GM12865 (cell line): ENCODE measurements at regions not wholly inside any gene's neighbourhood (a gene's known extent, or its start where the extent isn't known, plus 50 kb on each side); places are given as distances from the start of the nearest gene placed in this dataset.

Experiments
- DNase-seq: peaks from one replicate; pipeline ENCODE4 v3.0.0; 2010; ENCODE audit warnings: low read depth
- H3K4me3 ChIP-seq: 2 replicates; pipeline ENCODE4 v1.5.1; 2011; ENCODE audit warnings: mild to moderate bottlenecking, low read depth, low read length, control low read depth
- TF ChIP-seq, protein P1 (sequence below): IDR thresholded peaks from 2 replicates; pipeline ENCODE4 v1.5.1; 2011; ENCODE audit warnings: low read length, control low read depth, low read depth, inconsistent platforms; ENCODE audit not compliant: insufficient read depth; ENCODE audit errors: missing control alignments

DNA sequence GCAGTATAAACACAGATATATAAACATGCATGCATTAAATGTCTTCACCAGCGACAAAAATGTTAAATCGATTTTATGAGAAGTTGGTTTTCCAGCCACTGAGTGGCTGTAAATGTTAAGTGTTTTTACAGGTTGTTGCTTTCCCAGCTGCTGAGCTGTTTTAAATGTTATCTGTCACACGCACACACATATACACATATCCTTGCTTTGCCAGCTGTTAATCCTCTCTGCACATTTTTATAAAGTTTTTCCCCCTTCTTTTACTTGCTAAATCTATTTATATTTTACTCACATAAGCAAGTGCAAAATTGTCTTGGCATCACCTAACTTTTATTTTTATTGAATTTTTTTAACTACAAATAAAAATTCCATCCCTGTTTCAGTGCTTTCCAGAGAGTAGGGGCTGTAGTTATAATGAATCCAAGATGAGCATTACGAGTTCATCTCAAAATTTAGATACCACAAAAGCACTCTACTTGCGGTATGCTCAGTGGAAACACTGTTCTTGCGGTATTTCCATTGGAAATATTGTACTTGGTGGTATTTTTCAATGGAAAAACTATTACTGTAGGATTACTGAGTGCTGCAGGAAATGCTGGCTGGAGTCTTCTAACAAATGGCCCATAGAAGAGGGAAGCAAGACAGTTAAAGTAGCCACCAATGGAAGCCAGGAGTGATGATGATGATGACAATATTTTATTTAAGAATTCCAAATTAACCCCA lies 124.9 kb upstream of the KCNJ16 start:
- DNase-seq: no peak
- TF ChIP-seq, protein P1, sequence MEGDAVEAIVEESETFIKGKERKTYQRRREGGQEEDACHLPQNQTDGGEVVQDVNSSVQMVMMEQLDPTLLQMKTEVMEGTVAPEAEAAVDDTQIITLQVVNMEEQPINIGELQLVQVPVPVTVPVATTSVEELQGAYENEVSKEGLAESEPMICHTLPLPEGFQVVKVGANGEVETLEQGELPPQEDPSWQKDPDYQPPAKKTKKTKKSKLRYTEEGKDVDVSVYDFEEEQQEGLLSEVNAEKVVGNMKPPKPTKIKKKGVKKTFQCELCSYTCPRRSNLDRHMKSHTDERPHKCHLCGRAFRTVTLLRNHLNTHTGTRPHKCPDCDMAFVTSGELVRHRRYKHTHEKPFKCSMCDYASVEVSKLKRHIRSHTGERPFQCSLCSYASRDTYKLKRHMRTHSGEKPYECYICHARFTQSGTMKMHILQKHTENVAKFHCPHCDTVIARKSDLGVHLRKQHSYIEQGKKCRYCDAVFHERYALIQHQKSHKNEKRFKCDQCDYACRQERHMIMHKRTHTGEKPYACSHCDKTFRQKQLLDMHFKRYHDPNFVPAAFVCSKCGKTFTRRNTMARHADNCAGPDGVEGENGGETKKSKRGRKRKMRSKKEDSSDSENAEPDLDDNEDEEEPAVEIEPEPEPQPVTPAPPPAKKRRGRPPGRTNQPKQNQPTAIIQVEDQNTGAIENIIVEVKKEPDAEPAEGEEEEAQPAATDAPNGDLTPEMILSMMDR: no peak
- no peak overlapping the region for H3K4me3 ChIP-seq

DNA sequence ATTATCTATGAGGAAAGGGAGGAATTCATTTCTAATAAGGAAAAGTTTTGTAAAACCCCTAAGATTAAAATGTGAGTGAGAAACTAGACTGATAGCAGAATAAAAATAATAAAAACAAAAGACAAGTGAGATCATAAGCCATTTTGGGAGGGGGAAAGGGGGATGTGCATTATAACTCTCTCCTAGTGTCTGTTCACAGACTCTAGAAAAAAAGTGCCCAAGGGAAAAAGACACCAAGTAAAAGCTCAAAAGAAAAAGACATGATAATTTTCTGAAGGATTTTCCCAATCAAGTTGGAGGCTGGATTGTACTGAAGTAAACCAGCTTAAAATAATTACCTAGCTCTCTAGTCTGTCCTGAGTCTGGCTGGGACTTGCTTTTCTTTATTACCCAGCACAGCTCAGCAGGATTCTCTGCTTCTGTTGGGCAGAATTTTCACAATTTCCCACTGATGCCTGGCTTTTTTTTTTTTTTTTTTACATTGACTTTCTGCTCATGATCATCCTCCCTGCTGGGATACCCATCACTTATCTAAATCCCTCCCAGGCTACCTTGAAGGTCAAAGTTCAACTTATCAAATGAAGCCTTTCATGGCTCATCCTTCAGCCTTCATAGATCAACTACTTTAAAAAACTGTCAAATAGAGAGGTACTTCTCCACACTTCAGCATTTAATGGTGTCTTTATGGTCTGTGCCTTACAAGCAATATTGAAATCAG lies 124.2 kb upstream of the KCNJ16 start:
- TF ChIP-seq, protein P1: no peak
- H3K4me3 ChIP-seq: no peak overlapping the region
- no peak for DNase-seq

DNA sequence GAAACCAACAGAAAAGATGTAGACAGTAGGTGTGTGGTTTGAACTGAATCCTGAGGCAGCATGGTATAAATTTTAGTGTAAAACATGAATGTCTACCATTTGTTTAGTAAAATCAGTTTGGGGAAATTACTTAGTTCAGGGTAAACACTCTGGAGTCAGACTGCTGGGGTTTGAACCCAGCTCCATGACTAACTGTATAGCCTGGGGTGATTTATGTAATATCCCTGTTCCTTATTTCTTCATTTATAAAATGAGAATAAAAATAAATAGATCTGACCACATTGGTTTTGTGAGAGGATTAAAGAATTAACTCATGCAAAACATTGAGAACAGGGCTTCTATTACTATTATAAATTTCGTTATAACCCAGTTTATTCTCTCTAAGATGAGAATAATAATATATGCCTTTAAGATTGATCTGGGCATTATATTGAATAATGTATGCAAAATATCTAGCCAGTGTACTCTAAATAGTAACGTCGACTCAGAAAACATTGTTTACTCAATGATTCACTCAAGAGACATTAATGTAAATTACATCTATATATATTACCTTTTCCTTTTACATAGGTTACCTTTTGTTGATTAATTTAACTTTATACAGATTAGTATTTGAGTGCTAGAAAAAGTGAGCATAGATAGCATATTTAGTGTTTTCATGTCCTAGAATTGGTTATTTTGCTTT lies 120.6 kb upstream of the KCNJ16 start:
- DNase-seq: no peak
- TF ChIP-seq, protein P1: no peak

DNA sequence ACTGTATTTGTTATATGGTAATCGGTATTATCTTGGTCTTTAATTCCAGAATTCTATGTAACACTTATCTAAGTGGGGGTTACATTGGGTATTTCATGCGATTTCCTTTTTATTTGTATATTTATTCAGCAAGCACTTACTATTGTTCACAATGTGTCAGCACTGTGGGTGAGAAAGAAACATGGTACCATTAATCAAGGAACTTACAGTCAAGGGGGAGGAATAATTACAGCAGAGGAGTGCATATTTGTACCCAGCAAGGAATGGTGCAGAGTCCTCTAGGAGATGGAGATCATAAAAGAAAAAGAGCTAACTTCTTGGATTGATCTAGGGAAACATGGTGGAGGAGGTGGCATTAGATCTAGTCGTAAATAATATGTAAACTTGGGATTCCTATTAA lies 117.0 kb upstream of the KCNJ16 start:
- TF ChIP-seq, protein P1: no peak
- no peak overlapping the region for H3K4me3 ChIP-seq
- no peak for DNase-seq

More for the DNA sequence above, 120.6 kb upstream of the KCNJ16 start:
- H3K4me3 ChIP-seq: no peak overlapping the region

DNA sequence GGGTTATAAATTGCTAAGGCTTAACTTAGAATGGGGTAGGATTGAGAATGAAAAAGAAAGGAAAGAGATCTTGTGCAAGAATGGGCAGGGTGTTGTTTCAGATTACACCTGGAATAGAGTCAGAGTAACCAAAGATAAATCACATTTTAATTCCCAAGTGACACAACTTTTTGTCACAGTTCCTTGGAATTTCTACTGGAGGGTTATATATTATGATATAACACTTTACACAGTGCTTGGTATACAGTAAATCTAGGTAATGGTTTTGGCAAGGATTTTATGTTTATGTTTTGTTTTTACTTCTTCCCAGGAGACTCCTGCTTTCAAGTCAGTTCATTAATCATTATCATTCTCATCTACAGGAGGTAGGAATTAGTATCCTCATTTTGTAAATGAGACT lies 115.7 kb upstream of the KCNJ16 start:
- no peak overlapping the region for H3K4me3 ChIP-seq
- TF ChIP-seq, protein P1: no peak
- DNase-seq: no peak

DNA sequence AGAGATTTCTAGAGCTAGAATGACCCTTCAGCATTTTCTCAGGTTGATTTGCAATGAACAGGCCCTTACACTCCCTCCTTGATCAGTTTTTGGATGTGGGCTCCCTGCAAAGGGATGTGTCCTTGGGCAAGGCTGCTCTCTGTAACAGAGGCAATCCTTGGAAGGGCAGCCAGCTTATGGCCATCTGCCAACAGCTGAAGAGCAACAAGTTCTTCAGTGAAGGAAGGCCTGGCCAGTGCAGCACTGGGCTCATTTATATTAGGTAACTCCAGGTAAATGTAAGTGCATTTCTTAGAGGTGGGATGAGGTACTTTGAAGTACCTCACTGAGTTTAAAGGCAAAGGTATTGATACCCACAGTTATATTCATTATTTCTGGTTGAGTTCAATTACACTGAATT lies 114.3 kb upstream of the KCNJ16 start:
- TF ChIP-seq, protein P1: no peak
- no peak overlapping the region for H3K4me3 ChIP-seq
- DNase-seq: no peak
